Astrocyte of the cerebellum (primary cell): ENCODE measurements at regions not wholly inside any gene's neighbourhood (a gene's known extent, or its start where the extent isn't known, plus 50 kb on each side); places are given as distances from the start of the nearest gene placed in this dataset.

ENCODE experiments used
- DNase-seq: peaks from one replicate; pipeline ENCODE4 v3.0.0-alpha.2; 2011; ENCODE audit warnings: low read depth
- H3K4me3 ChIP-seq: 2 replicates; pipeline ENCODE4 v1.5.1; 2011; ENCODE audit warnings: mild to moderate bottlenecking, low read depth, low read length, moderate library complexity
- in situ Hi-C: cut with HindIII; loops from 2 replicates; pipeline ENCODE4 v1.10.0; 2017; ENCODE audit warnings: low sequenced_read_pairs
- TF ChIP-seq, protein P1 (sequence below): IDR thresholded peaks from 2 replicates; pipeline ENCODE4 v1.5.1; 2012; ENCODE audit warnings: low read length, low read depth, moderate library complexity, mild to moderate bottlenecking; ENCODE audit errors: missing control alignments

DNA sequence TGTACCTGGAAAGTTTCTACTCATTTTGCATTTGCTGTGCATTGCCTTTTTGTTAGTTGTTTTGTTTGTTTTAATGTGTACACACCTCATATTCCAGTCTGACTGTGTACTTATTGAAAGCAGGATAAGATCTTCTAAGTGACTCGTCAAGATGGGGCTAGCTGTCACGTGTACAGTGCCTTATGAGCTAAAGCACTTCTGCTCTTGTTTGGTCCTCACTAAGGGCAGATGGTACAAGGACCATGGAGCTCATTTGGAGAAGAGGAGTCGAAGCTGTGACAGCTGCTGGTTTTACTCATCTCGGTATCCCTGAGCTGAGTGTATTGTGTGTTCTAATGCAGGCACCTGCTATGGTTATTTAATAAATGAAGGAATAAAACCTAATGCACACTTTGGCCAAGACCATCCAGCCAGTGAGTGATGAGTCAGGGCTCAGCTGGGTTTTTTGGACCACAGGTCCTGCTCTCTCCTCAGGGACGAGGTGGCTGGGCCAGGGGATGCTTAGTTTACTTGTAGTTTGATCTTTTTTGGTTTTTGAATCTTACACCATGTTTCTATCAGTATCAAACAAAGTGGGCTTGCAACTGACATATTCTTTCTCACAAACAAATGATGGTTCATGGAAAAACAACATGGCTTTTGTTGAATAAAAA lies 152.5 kb upstream of the APCDD1 start:
- no peak for DNase-seq
- in situ Hi-C loops = loop anchor here (5.0 kb wide), 1 partner anchor 60 kb away; no protein-coding TSS in a partner anchor
- TF ChIP-seq, protein P1, sequence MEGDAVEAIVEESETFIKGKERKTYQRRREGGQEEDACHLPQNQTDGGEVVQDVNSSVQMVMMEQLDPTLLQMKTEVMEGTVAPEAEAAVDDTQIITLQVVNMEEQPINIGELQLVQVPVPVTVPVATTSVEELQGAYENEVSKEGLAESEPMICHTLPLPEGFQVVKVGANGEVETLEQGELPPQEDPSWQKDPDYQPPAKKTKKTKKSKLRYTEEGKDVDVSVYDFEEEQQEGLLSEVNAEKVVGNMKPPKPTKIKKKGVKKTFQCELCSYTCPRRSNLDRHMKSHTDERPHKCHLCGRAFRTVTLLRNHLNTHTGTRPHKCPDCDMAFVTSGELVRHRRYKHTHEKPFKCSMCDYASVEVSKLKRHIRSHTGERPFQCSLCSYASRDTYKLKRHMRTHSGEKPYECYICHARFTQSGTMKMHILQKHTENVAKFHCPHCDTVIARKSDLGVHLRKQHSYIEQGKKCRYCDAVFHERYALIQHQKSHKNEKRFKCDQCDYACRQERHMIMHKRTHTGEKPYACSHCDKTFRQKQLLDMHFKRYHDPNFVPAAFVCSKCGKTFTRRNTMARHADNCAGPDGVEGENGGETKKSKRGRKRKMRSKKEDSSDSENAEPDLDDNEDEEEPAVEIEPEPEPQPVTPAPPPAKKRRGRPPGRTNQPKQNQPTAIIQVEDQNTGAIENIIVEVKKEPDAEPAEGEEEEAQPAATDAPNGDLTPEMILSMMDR = no peak
- H3K4me3 ChIP-seq = no peak overlapping the region

GRCh38 chr18:10303171-10303570 lies 151.3 kb upstream of the APCDD1 start:
- in situ Hi-C loops = loop anchor here (5.0 kb wide), 1 partner anchor 61 kb away; no protein-coding TSS in a partner anchor
- TF ChIP-seq, protein P1 = no peak
- no peak for DNase-seq
- H3K4me3 ChIP-seq = no peak overlapping the region

- peak; percentile 71 for DNase-seq
Measured at GRCh38 chr18:10304853-10305252, 149.6 kb upstream of the APCDD1 start.

GRCh38 chr18:10306779-10307178 lies 147.7 kb upstream of the APCDD1 start:
- no peak for DNase-seq
- no peak overlapping the region for H3K4me3 ChIP-seq
- in situ Hi-C loops = no loop called here
- TF ChIP-seq, protein P1 = no peak

More at GRCh38 chr18:10304853-10305252, 149.6 kb upstream of the APCDD1 start:
- TF ChIP-seq, protein P1 = no peak
- H3K4me3 ChIP-seq = no peak overlapping the region
- in situ Hi-C loops = loop anchor here (5.0 kb wide), 1 partner anchor 63 kb away; no protein-coding TSS in a partner anchor

GRCh38 chr18:10308154-10308553 lies 146.3 kb upstream of the APCDD1 start:
- DNase-seq = no peak
- in situ Hi-C loops = no loop called here
- TF ChIP-seq, protein P1 = no peak
- no peak overlapping the region for H3K4me3 ChIP-seq

GRCh38 chr18:10310626-10311025 lies 143.8 kb upstream of the APCDD1 start:
- no peak for DNase-seq
- in situ Hi-C loops = no loop called here
- no peak overlapping the region for H3K4me3 ChIP-seq
- TF ChIP-seq, protein P1 = no peak
